ENCODE measurements at regions not wholly inside any gene's neighbourhood (a gene's known extent, or its start where the extent isn't known, plus 50 kb on each side); places are given as distances from the start of the nearest gene placed in this dataset.
A peak's percentile ranks its signal among the peaks of the same experiment; 100 is the strongest.
"Not testable (repeated sequence)": the region's sequence is repeated elsewhere in the genome, so short reads cannot be mapped to it uniquely, and the experiment has no call there.

GRCh38 chr1:120648915-120649623, 74.7 kb upstream of the NBPF26 start:
- DNase-seq (ENCODE audit: low read depth); H3K4me3 ChIP-seq (ENCODE audit: low read length): not testable (repeated sequence)

- not testable (repeated sequence) for H3K4me3 ChIP-seq (ENCODE audit: low read length); DNase-seq (ENCODE audit: low read depth)
These were observed 74.0 kb upstream of the NBPF26 start for GRCh38 chr1:120649730-120650129.

DNA sequence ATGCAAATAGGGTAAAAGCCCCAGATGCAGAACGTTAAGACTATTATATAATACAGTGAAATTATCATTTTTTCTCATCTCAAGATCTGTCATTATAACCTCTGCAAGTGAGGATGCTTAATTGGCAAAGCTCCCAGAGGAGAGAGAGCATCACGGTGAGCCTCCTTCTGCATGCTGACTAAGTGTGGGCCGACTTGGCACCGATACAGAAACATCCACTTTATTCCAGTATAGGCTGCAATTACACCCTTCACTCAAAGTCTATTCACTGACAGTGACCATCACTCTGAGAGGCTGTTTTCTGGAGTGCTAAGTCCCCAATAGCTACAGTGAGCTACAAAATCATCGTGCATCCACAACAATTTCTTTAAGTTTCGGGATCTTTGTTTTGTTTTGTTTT, 69.6 kb upstream of the NBPF26 start:
- not testable (repeated sequence) for H3K4me3 ChIP-seq (ENCODE audit: low read length); DNase-seq (ENCODE audit: low read depth)

GRCh38 chr1:120655394-120655793, 68.4 kb upstream of the NBPF26 start:
- not testable (repeated sequence) for H3K4me3 ChIP-seq (ENCODE audit: low read length); DNase-seq (ENCODE audit: low read depth)

DNA sequence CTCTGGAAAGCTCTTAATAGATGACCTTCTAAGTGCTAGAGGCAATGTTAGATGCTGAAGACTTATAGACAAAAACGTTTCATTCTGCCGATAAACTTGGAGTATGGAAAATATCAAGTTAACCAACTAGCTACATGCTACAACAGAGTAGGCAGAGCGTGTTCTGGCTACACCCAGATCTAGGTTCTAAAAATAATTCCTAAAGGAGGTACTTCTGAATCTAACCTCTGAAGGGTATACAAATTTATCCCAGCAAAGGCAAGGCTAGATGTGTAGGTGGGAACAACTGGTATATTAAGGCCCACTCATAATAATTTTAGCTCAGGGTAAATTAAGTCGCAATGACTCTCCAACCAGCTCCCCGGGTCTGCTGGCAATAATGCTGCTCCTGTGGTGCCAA, 67.6 kb upstream of the NBPF26 start:
- not testable (repeated sequence) for H3K4me3 ChIP-seq (ENCODE audit: low read length); DNase-seq (ENCODE audit: low read depth)

GRCh38 chr1:120657804-120658203, 65.9 kb upstream of the NBPF26 start:
- not testable (repeated sequence) for H3K4me3 ChIP-seq (ENCODE audit: low read length); DNase-seq (ENCODE audit: low read depth)

GRCh38 chr1:120658622-120659021, 65.1 kb upstream of the NBPF26 start:
- H3K4me3 ChIP-seq (ENCODE audit: low read length), result not testable (repeated sequence)

DNA sequence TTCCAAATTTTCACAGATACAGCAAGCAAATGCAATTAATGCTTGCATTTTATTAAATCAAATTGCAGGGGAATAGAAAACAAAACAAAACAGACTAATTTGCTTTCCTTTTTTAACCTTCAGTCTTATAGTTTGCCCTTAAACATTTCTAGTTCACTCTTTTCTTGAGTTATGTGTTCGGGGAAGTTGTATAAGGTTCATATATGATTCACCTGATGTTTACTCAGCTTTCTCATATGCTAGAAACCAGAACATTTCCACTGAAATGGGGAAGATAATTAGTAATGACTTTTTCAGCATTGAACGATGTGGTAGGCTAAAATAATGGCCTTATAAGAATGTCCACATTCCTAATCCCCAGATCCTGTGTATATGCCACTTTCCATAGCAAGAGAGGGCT, 64.6 kb upstream of the NBPF26 start:
- not testable (repeated sequence) for DNase-seq (ENCODE audit: low read depth); H3K4me3 ChIP-seq (ENCODE audit: low read length)

More at GRCh38 chr1:120658622-120659021, 65.1 kb upstream of the NBPF26 start:
- not testable (repeated sequence) for DNase-seq (ENCODE audit: low read depth)

- H3K4me3 ChIP-seq (ENCODE audit: low read length), result peak overlapping the region; percentile 33
These were observed 59.1 kb upstream of the NBPF26 start for GRCh38 chr1:120664376-120665249.

GRCh38 chr1:120665250-120665577, 58.5 kb upstream of the NBPF26 start:
- not testable (repeated sequence) for DNase-seq (ENCODE audit: low read depth)
- peak overlapping the region; percentile 33 for H3K4me3 ChIP-seq (ENCODE audit: low read length)

More at GRCh38 chr1:120664376-120665249, 59.1 kb upstream of the NBPF26 start:
- DNase-seq (ENCODE audit: low read depth), result not testable (repeated sequence)

- not testable (repeated sequence) for H3K4me3 ChIP-seq (ENCODE audit: low read length); DNase-seq (ENCODE audit: low read depth)
These were observed 55.6 kb upstream of the NBPF26 start for GRCh38 chr1:120668187-120668586.

All from retinal pigment epithelial cell (primary cell).